Activated CD8-positive, alpha-beta T cell treated with anti-CD3 and anti-CD28 coated beads for 36 hours (primary cell): ENCODE measurements at regions not wholly inside any gene's neighbourhood (a gene's known extent, or its start where the extent isn't known, plus 50 kb on each side); places are given as distances from the start of the nearest gene placed in this dataset.

Experiments used
- ATAC-seq: fragments of 200-7000 bp; cut with Tn5 transposase; one replicate; pipeline ENCODE4 v1.10.0; 2021; ENCODE audit warnings: mild to moderate bottlenecking, moderate library complexity
- CTCF ChIA-PET: fragments of 350-600 bp; sonication (Branson Sonifier 250); formaldehyde crosslinking; loops from one replicate; lab custom pipeline; 2021; ENCODE audit warnings: antibody characterized with exemption; lab: Charles Lee
- POLR2A ChIA-PET: fragments of 350-600 bp; sonication (Branson Sonifier 250); formaldehyde crosslinking; loops from one replicate; lab custom pipeline; 2021; ENCODE audit warnings: antibody characterized with exemption; lab: Charles Lee
- DNase-seq: peaks from one replicate; pipeline ENCODE4 v3.0.0-alpha.2; 2020
- H3K27ac Mint-ChIP-seq: one replicate; pipeline ENCODE4 v1.8.0; 2021; ENCODE audit warnings: mild to moderate bottlenecking, mixed read lengths
- H3K27me3 Mint-ChIP-seq: one replicate; pipeline ENCODE4 v1.8.0; 2021; ENCODE audit warnings: mixed read lengths
- H3K36me3 Mint-ChIP-seq: one replicate; pipeline ENCODE4 v1.8.0; 2021; ENCODE audit warnings: low read depth, mixed read lengths
- H3K4me1 Mint-ChIP-seq: one replicate; pipeline ENCODE4 v1.8.0; 2021; ENCODE audit warnings: low read depth, mixed read lengths
- H3K4me3 Mint-ChIP-seq: one replicate; pipeline ENCODE4 v1.8.0; 2021; ENCODE audit warnings: mild to moderate bottlenecking, moderate library complexity, mixed read lengths
- H3K9me3 Mint-ChIP-seq: one replicate; pipeline ENCODE4 v1.8.0; 2021; ENCODE audit warnings: mixed read lengths
- intact Hi-C: fragments of 100-400 bp; cut with micrococcal nuclease; formaldehyde crosslinking; loops from one replicate; pipeline ENCODE4 v1.10.0; 2022
- TF ChIP-seq, protein P1 (sequence below): fragments of 200-600 bp; IDR thresholded peaks from one replicate; pipeline ENCODE4 v1.8.0; 2022; ENCODE audit warnings: antibody characterized with exemption, mild to moderate bottlenecking

DNA sequence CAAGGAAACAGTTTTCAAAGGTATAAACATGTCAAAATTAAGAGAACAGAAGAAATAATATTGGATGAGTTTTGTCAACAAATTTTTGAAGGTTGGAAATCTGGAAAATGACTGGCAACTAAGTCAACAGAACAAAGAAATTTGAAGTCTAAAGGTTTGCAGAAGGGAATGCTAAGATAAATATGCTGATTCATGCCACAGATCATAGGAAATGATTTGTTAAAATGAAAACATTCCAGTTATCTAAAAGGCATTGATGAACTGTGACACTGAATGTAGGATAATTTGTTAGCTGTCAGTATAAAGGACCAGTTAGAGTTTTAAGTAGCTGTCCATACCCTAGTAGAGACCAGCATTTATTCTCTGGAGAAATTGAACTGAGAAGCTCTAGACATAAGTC lies 157.9 kb upstream of the CHRM3 start:
- H3K27ac Mint-ChIP-seq: no peak overlapping the region
- H3K9me3 Mint-ChIP-seq: peaks cover 13% of the 10 kb centered on the region
- CTCF ChIA-PET: no interaction called here
- TF ChIP-seq, protein P1, sequence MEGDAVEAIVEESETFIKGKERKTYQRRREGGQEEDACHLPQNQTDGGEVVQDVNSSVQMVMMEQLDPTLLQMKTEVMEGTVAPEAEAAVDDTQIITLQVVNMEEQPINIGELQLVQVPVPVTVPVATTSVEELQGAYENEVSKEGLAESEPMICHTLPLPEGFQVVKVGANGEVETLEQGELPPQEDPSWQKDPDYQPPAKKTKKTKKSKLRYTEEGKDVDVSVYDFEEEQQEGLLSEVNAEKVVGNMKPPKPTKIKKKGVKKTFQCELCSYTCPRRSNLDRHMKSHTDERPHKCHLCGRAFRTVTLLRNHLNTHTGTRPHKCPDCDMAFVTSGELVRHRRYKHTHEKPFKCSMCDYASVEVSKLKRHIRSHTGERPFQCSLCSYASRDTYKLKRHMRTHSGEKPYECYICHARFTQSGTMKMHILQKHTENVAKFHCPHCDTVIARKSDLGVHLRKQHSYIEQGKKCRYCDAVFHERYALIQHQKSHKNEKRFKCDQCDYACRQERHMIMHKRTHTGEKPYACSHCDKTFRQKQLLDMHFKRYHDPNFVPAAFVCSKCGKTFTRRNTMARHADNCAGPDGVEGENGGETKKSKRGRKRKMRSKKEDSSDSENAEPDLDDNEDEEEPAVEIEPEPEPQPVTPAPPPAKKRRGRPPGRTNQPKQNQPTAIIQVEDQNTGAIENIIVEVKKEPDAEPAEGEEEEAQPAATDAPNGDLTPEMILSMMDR: no peak
- H3K36me3 Mint-ChIP-seq: no peaks in the 10 kb centered on the region
- ATAC-seq: no peak
- no peak overlapping the region for H3K4me3 Mint-ChIP-seq
- intact Hi-C loops: no loop called here
- POLR2A ChIA-PET: no interaction called here
- no peak for DNase-seq
- no peaks in the 10 kb centered on the region for H3K27me3 Mint-ChIP-seq
- no peaks in the 10 kb centered on the region for H3K4me1 Mint-ChIP-seq

DNA sequence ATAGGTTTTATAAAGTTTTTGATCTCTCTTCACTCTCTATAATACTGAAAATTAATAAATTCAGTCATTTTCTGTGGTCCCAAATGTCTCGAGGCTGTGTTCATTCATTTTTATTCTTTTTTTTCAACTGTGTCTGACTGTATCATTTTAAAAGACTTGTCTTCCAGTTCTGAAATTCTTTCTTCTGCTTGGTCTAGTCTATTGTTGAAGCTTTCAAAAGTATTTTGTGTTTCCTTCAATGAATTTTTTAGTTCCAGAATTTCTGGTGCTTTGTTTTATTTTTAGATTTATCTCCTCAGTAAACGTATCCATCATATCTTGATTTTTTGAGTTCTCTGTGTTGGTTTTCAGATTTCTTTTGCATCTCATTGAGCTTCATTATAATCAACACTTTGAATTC lies 161.0 kb upstream of the CHRM3 start:
- no peak overlapping the region for H3K4me3 Mint-ChIP-seq
- H3K4me1 Mint-ChIP-seq: no peaks in the 10 kb centered on the region
- H3K27ac Mint-ChIP-seq: no peak overlapping the region
- ATAC-seq (no peak), DNase-seq (no peak)
- H3K27me3 Mint-ChIP-seq: no peaks in the 10 kb centered on the region
- intact Hi-C loops: no loop called here
- peaks cover 32% of the 10 kb centered on the region for H3K9me3 Mint-ChIP-seq
- TF ChIP-seq, protein P1: no peak
- CTCF ChIA-PET: no interaction called here
- POLR2A ChIA-PET: no interaction called here
- no peaks in the 10 kb centered on the region for H3K36me3 Mint-ChIP-seq

DNA sequence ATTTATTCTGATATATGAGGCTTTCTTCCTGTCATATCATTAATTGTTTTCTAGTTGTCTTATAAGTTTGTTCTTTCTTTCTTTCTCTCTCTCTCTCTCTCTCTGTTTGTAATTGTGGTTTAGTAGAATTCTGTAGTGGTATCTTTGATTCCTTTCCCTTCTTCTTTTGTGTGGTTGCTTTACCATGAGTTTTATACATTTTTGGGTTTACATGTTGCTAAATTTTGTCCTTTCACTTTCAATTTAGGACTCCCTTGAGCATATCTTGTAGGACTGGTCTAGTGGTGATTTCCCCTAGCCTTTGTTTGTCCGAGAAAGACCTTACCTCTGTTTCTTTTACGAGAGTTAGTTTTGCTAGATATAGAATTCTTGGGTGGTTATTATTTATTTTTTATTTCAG lies 162.3 kb upstream of the CHRM3 start:
- CTCF ChIA-PET: no interaction called here

DNA sequence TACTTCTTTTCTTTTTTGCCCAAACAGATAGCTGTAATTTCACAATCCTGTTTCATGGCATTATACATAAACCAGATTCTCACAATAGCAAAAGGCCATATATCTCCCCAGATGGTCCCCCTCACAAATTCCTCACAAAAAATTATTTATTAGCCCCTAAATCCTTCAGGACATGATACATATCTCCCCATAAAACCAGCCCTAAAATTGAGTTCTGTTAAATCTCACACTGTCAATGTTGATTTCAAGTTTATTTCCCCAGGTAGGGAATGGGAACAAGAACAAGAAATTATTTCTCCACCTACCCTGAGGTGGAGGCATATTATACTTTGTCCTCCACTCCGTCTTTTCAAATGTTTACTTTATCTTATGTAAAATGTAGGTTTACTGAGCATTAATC lies 163.4 kb upstream of the CHRM3 start:
- no peaks in the 10 kb centered on the region for H3K36me3 Mint-ChIP-seq
- H3K4me1 Mint-ChIP-seq: no peaks in the 10 kb centered on the region
- TF ChIP-seq, protein P1: no peak
- no peaks in the 10 kb centered on the region for H3K27me3 Mint-ChIP-seq
- intact Hi-C loops: no loop called here
- no peak overlapping the region for H3K27ac Mint-ChIP-seq
- DNase-seq: no peak
- peaks cover 34% of the 10 kb centered on the region for H3K9me3 Mint-ChIP-seq
- no peak for ATAC-seq
- ChIA-PET POLR2A (no interaction called here), CTCF (no interaction called here)
- no peak overlapping the region for H3K4me3 Mint-ChIP-seq

More for the DNA sequence above, 162.3 kb upstream of the CHRM3 start:
- TF ChIP-seq, protein P1: no peak
- H3K9me3 Mint-ChIP-seq: peaks cover 34% of the 10 kb centered on the region
- ATAC-seq: no peak
- H3K27me3 Mint-ChIP-seq: no peaks in the 10 kb centered on the region
- intact Hi-C loops: no loop called here
- DNase-seq: no peak
- H3K4me3 Mint-ChIP-seq: no peak overlapping the region
- no peak overlapping the region for H3K27ac Mint-ChIP-seq
- H3K4me1 Mint-ChIP-seq: no peaks in the 10 kb centered on the region
- POLR2A ChIA-PET: no interaction called here
- H3K36me3 Mint-ChIP-seq: no peaks in the 10 kb centered on the region

DNA sequence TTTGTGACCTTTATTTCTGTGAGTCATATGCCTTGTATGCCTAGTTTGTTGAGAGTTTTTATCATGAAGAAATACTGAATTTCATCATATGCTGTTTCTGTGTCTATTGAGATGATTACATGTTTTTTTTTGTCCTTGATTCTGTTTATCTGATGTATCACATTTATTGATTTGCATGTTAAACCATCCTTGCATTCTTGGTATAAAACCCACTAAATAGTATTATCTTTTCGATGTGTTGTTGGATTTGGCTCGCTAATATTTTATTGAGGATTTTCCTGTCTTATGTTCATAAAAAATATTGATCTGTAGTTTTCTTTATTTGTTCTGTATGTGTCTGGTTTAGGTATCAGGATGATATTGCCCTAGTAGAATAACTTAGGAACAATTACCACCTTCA lies 164.7 kb upstream of the CHRM3 start:
- intact Hi-C loops: no loop called here
- Mint-ChIP-seq H3K36me3 (no peaks in the 10 kb centered on the region), H3K27ac (no peak overlapping the region), H3K4me1 (no peaks in the 10 kb centered on the region), H3K9me3 (peaks cover 31% of the 10 kb centered on the region), H3K4me3 (no peak overlapping the region), H3K27me3 (no peaks in the 10 kb centered on the region)
- CTCF ChIA-PET: no interaction called here
- POLR2A ChIA-PET: no interaction called here
- ATAC-seq (no peak), DNase-seq (no peak)
- TF ChIP-seq, protein P1: no peak
